ACHN (cell line): ENCODE measurements at regions not wholly inside any gene's neighbourhood (a gene's known extent, or its start where the extent isn't known, plus 50 kb on each side); places are given as distances from the start of the nearest gene placed in this dataset.
A peak's percentile ranks its signal among the peaks of the same experiment; 100 is the strongest.

Source experiments
- DNase-seq: peaks from one replicate; pipeline ENCODE4 v3.0.0-alpha.2; 2015
- in situ Hi-C: cut with HindIII; loops from 2 replicates; pipeline ENCODE4 v1.10.0; 2017; ENCODE audit warnings: low sequenced_read_pairs, low pct_ligation_motif_present, low pct_unique_long_range_greater_than_20kb

DNA sequence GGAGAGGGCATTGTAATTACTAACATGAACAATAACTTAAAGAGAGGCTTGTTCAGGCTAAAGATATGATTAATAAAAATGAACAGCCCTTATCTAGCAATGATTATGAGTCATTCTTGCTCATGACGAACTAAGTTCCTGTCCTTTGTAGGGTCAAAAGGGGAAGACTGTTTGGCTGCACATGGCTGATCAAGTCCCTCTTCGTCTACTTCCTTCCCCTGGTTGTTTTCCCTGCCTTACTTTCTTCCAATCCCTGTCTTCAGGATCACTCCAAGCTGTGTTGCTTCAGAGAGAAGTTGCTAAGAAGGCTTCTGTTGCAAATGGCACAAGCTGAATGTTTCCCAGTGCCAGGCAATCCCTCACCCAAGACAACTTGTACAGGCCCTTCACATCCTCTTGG is 115.0 kb upstream of the HS3ST1 start:
- peak; percentile 45 for DNase-seq

DNA sequence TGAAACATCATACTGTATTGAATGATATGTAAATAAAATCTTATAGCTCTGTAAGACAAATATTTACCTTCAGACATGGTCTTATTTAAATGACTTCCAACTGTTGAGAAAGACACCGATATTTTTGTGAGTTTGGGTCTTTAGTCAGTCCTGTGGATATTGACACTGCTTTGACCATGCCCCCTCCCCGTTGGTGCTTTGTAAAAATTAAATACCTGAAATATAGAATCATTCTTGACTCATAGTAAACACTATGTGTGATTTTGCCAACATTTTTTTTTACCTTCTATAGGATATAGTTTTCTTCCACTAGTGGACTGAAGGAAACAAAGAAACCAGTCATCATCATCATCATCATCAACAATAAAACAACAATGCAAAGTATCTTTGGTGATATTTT is 114.3 kb upstream of the HS3ST1 start:
- DNase-seq, result no peak
- in situ Hi-C loops, result no loop called here

More for the DNA sequence above, 115.0 kb upstream of the HS3ST1 start:
- in situ Hi-C loops, result no loop called here

DNA sequence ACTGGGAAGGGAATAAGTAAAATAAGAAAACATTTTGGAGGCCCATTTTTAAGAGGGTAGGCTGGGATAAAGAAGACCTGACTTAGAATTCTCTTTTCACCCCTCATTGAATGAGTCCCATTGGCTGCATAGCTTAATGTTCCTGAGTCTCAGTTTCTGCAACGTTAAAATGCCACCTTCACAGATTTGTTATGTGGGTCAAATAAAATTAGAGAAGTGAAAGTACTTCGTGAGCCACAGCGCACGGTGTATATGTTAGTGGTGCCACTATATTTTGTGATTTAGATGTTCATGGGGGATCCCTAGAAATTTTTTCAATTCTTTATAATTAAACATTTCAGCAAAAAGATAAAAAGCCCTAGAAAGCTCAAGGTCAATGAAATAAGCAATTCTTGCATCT is 109.2 kb upstream of the HS3ST1 start:
- no peak for DNase-seq
- in situ Hi-C loops, result no loop called here

DNA sequence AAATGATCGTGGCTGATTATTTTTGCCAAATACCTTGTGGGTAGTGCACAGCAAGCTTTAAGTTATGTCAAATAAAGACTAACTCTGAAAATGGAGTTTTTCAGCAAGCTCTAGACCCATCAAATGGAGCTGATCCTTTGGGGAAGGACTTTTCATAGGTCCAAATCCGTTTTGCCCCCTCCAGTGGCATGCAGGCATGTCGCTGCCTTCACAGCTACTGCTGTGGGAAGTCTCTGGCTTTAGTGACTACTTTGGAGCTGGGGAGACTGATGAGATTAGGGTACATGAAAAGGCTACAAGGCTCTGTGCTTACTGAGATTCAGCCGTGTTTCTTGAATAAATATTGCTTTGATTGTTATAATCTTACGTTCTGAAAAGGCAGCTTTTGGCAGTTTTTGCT is 106.6 kb upstream of the HS3ST1 start:
- no peak for DNase-seq
- in situ Hi-C loops, result no loop called here

DNA sequence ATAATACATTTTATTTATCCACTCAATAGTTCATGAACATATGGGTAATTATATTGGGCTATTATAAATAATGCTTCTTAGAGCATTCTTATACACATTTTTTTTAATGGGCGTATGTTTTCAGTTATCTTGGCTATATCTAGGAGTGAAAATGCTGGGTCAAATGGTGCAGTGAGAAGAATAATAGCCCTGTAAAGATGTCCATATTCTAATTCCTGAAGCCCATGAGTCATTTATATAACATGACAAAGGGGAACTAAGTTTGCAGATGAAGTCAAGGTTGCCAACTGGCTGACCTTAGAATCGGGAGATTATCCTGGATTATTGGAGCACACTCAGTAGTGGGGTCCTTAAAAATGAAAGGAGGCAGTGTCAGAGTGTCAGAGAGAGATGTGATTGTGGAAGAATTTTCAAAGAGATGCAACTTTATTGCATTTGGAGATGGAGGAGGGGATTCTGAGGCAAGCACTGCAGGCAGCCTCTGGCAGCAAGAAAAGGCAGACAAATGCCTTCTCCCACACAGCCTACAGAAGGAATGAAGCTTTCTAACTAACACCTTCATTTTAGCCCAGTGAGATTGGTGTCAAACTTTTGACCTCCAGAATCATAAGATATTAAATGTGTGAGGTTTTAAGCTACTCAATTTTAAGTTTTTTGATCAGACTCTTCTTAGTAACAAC is 106.1 kb upstream of the HS3ST1 start:
- DNase-seq, result no peak
- in situ Hi-C loops, result no loop called here

DNA sequence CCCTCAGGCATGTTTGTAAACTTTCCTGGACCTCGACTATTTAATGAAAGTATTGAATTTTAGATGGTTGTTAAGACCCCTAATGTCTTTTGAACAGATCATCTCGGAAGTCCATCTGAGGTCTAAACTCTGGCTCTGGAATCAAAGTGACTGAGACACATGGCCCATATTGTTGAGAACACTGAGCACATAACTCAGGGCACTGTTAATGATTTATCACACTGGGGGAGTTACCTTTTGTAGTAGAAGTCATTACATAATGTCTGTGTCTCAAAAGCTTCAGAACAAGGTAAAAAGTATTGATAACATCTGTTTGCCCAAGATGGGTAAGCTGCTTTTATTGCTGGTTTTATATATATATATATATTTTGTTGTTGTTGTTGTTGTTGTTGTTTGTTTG is 103.4 kb upstream of the HS3ST1 start:
- DNase-seq, result no peak

DNA sequence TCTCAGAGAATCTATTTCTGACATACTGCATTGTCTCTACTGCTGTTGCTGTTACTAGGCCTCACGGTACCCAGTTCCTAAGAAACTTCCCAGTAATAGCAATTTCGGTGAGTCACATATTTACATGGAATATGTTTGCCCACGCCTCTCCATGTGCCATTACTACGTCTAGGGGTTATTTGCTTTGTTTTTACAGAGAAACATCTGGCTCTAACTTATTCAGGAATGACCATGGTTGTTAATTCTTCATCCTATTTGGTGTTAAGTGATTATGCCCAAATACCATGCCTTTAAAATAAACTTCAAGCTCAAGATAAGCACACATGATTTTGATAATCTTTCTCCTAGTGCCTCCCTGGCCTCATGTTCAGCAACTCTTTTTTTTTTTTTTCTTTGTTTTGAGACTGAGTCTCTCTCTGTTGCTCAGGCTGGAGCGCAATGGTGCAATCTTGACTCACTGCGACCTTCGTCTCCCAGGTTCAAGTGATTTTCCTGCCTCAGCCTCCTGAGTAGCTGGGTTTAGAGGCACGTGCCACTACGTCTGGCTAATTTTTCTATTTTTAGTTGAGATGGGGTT is 101.0 kb upstream of the HS3ST1 start:
- DNase-seq, result no peak
- in situ Hi-C loops, result no loop called here

More for the DNA sequence above, 103.4 kb upstream of the HS3ST1 start:
- in situ Hi-C loops, result no loop called here

DNA sequence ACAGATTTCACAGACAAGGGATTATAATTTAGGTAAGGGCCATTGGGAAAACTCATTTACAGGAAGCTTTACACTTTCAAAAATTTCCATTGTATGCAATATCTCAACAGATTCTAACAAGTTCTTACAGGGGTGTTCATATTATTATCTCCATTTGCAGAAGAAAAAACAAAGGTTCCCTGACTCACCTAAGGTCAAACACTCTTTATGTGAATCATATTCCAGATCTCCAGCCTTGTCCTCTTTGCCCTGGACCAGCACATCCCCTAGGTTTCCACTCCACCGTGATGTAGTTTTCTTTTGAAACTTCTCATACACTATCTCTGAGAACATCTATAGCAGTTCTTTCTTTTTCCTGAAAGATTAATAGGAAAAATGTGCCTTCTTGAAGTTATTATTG is 96.4 kb upstream of the HS3ST1 start:
- in situ Hi-C loops, result no loop called here
- DNase-seq, result no peak

DNA sequence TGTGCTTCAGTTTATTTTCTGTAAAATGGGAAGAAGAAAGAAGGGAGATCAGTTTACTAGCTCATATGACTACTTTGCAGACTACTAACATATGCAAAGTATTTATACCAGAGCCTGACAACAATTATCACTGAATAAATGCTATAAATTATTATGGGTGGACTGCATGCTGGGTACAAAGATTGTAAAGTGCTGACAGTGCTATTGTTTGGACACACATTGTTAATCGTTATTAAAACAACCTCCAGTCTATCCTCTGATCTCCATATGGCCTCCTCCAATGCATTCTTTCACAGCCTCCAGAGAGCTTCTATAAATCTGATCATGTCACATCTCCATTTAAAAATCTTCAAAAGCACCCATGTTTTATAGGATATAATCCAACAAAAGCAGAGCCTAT is 90.1 kb upstream of the HS3ST1 start:
- no peak for DNase-seq
- in situ Hi-C loops, result no loop called here

DNA sequence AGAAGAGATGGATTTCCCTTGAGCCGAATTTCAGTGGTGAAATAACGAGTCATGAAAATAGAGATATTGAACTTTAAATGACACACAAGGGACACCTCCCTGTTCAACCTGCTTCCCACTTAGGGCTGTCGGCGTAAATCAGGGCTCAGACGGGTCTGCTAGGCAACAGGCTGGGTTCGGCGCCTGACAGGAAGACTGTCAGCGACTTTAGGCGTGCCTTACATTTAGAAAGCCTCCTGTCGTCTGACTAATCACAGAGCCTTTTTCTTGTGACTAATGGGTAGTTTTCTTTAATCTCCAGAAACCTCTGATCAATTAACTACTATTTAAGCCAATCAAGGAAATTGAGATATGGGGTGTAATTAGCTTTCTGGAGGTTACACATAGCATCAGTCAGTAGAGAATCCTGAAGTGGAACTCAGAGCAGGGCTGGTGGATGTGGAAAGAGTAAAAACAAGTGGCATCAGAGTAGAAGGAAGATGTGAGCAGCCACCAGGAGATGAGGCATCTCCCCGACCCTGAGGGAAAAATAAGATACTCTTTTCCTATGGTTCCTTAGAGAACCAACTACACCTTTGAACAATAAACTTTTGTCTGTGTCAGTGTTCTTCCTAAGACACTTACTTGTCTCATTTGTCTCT is 86.2 kb upstream of the HS3ST1 start:
- in situ Hi-C loops, result no loop called here
- DNase-seq, result no peak

DNA sequence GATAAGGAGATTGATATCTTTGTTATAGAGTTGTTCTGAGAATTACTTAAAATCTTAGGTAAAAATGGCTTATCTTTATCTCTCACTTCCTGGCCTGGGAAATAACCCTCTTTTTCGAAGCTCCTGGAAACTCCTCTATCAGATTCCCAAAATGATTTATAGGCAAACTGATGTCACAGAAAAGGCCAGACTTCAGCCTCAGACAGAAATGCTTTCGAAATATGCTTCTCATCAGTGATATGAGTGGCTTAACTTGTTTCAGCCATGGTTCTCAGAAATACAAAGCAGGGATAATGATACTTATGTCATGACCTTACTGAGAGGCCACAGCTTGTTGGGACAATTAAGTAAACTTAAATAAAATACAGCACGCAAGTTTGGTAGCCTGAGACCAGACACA is 85.3 kb upstream of the HS3ST1 start:
- in situ Hi-C loops, result no loop called here
- DNase-seq, result no peak

DNA sequence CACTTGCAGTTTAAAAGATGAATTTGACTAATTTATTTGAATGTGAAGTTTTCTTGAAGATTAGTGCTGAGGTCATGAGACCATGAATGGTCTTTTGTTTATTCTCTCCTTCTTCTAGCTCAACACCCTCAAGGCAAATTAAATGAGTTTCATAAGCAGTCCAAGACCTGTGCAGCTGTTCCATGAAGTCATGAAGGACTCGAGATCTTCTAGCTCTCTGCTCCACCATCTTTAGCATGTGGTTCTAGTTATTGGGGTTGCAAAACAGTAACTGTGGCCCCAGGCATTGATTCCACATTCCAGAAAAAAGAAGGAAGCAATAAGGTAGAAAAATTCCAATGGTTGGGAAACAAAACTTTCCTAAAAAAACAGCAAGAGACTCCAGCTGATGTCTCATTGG is 84.2 kb upstream of the HS3ST1 start:
- in situ Hi-C loops, result no loop called here
- DNase-seq, result no peak

DNA sequence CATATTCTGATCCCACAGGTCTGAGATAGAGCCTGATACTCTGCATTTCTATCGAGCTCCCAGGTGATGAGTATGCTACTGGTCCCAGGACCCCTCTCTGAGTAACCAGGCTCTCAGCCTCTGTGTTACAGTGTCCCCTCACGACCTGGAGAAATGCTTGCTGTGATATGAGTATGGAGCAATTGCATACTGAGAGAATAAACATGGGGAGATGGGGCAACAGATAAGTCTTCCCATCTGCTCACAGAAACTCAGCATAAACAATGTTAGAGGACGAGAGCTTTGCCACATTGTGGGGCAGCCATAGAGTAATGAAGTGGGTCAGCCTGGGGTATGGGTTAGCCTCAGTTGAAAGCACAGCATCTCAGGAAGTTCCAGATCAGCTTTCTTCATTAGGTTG is 82.6 kb upstream of the HS3ST1 start:
- in situ Hi-C loops, result no loop called here
- DNase-seq, result no peak

DNA sequence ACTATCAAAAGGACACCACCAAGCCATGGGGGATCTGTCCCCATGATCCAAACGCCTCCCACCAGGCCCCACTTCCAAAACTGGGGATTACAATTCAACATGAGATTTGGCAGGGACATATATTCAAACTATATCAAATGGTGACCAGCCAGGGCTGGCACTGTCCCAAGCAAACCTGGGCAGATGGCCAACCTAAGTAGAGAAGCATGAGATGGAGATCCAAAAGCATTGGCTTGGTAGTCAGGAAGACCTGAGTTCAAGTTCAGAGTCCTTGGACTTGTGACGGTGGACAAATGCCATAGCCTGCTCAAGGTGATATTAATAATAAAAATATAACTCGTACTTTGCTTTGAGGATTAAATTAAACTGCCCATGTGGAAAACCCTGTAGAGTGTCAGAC is 79.2 kb upstream of the HS3ST1 start:
- DNase-seq, result no peak
- in situ Hi-C loops, result no loop called here

DNA sequence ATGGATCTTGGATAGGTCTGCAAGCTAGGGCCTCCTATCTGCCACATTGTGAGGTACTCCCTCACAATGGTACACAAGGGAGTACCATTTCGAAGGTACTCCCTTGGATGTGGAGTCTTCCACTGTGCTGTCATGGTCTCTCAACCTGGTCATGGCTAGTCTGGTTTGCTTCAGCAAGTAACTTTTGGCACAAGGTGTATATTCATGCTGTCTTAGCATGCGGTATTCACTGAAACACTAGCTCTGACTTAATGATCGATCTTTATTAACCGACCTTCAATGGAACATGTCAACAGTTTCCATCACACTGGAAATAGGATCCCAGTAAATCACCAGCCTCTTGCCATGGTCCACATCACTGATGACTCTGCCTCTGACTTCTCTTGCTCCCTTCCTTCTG is 77.5 kb upstream of the HS3ST1 start:
- DNase-seq, result no peak
- in situ Hi-C loops, result no loop called here

DNA sequence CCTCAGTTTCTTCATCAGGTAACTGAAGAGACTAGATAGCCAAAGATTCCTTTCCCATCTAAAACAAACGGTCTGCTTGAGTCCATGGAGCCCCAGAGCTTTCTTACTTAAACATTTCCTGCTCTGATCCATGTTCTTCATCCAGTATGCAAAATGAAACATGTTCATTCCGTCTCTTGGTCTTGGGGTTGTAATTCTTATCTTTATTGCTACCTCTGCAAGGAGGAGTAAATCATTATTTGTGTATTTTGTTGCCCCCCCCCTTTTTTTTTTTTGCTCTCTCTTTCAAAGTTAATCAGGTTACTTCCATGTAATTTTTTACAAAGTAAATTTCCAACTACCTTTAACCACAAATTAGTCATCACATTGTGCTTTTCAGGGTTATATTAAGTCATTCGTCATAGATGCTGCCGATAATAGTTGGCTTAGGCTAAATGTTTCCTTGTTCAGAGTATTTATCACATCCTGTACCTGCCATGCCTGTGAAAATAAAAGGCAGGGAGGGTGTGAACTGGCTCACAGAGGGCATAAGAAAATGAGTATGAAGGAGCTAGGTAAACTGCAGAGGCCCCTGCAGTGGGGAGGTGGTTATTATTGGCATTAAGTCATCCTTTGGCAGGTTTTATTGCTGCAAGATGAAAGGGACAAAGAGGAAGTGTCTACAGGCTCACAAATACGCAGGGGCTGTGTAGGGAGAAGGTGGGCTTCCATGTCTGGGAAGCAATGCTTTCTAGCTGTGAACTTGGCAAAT is 76.7 kb upstream of the HS3ST1 start:
- DNase-seq, result peak; percentile 27
- in situ Hi-C loops, result no loop called here

DNA sequence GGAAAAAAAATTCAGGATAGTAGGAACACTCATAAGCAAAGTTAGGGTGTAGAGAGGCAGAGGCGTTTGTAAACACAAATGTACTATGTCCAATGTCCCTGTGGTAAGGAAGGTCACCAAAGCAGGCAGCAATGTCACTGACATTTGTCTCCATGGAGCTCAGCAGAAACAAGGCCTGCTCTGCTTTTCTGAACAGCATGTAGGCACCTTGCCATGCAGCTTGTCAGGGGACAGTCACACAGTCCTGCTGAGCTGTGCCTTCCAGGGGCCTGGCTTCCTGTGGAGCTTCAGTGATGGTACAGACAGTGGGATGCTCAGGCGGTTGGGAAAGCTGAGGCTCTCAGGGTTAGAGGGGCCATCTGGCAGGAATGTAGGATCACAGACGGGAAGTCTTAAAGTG is 74.5 kb upstream of the HS3ST1 start:
- no peak for DNase-seq
- in situ Hi-C loops, result no loop called here

DNA sequence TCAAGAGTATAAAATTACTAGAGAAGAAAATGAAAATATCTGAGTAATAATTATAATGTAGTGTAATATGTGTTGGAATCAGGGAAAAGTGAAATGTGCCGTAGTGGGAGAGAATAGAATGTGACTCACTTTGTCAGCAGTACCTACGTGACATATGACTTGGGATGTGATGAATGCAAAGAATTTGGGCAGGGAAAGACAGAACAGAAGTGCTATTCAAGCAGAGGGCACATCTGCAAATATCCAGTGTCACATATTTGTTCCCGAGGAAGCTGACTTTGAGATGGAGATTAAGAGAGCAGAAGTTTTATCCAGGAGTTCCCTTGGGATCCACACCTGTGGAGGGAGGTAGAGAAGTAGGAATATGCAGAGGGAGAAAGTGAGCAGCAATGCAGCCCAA is 69.3 kb upstream of the HS3ST1 start:
- no peak for DNase-seq
- in situ Hi-C loops, result no loop called here

DNA sequence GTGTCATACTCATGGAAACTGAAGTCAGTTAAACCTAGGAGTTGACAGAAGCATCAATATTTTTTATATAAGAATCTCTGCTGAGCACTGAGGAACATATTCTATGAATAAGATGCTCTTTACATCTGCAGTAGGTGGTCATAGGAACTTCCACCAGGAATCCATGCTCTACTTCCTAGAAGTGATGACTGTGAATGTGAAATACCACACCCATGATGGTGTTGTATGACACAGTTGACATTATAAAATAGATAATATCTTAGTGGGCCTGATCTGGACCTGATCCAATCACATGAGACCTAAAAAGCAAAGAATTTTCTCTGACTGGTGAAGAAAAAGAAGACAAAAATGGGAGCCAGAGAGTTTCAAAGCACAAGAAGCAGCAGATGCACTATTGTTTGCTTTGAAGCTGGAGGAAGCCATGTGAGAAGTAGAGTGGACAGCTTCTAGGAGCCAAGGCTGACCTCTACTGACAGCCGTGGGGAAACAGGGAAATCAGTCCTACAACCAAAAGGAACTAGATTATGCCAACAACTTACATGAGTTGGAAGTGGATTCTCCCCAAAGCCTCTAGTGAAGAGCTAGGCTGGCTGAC is 68.6 kb upstream of the HS3ST1 start:
- no peak for DNase-seq
- in situ Hi-C loops, result no loop called here
